HCT116 (cell line): ENCODE measurements at regions not wholly inside any gene's neighbourhood (a gene's known extent, or its start where the extent isn't known, plus 50 kb on each side); places are given as distances from the start of the nearest gene placed in this dataset.

Source experiments
- ATAC-seq: fragments of 200-7000 bp; cut with Tn5 transposase; 2 replicates; pipeline ENCODE4 v1.9.1; 2020; ENCODE audit warnings: mild to moderate bottlenecking, moderate library complexity
- BruUV-seq: library from RNA; stranded (reverse); fragments of 400-500 nt; replicated peaks from 2 replicates; lab custom pipeline; 2021; lab: Mats Ljungman, UMichigan
- CTCF ChIA-PET: fragments of 300-600 bp; sonication (Branson Sonifier 250); formaldehyde crosslinking; loops from one replicate; lab custom pipeline; 2021; ENCODE audit warnings: antibody characterized with exemption; lab: Charles Lee
- POLR2A ChIA-PET: fragments of 300-600, 350-600 bp; sonication (Branson Sonifier 250); formaldehyde crosslinking; loops from one replicate; lab custom pipeline; 2021; ENCODE audit warnings: antibody characterized with exemption; lab: Charles Lee
- RAD21 ChIA-PET, 2 experiments: fragments of 300-600 bp; sonication (Branson Sonifier 250); formaldehyde crosslinking; loops; one replicate each; lab custom pipeline; 2023; ENCODE audit warnings: low total read pairs in 2 of 2; ENCODE audit not compliant: uncharacterized antibody in 2 of 2, unreplicated experiment in 2 of 2, low non-redundant PET in 1 of 2; lab: Charles Lee
- DNase-seq: peaks from one replicate; pipeline ENCODE4 v3.0.0-alpha.2; 2010; ENCODE audit warnings: low read depth, low spot score
- H2AFZ ChIP-seq: fragments of 200-600 bp; shearing (Covaris generic), sonication (generic); 2 replicates; pipeline ENCODE4 v1.6.1; 2017; ENCODE audit warnings: low read depth, mixed run types, mixed read lengths, antibody characterized with exemption, low read length; ENCODE audit not compliant: poor library complexity, severe bottlenecking
- H3K27ac ChIP-seq: 2 replicates; pipeline ENCODE4 v1.5.1; 2012; ENCODE audit warnings: low read depth, low read length
- H3K27me3 ChIP-seq: fragments of 200-600 bp; sonication (generic); 2 replicates; pipeline ENCODE4 v1.6.1; 2016; ENCODE audit warnings: mixed run types, low read length, mixed read lengths; ENCODE audit not compliant: insufficient read depth
- H3K36me3 ChIP-seq, 2 experiments: fragments of 200-500 bp in 1 of 2; fragments of 200-600 bp in 1 of 2; sonication (Bioruptor generic) in 1 of 2; sonication (generic) in 1 of 2; 2 replicates each; pipeline versions ENCODE4 v1.5.1 to v1.6.1; 2014 to 2016; ENCODE audit warnings: low read length in 2 of 2, inconsistent platforms in 1 of 2, mixed read lengths in 1 of 2, mixed run types in 1 of 2; ENCODE audit not compliant: insufficient read depth in 2 of 2, control insufficient read depth in 1 of 2
- H3K4me1 ChIP-seq, 2 experiments: fragments of 200-600 bp in 1 of 2; sonication (generic) in 1 of 2; 2 replicates each; pipeline versions ENCODE4 v1.5.1 to v1.6.1; 2012 to 2017; ENCODE audit warnings: low read length in 2 of 2, inconsistent platforms in 1 of 2, mild to moderate bottlenecking in 1 of 2, mixed read lengths in 1 of 2, mixed run types in 1 of 2, moderate library complexity in 1 of 2; ENCODE audit not compliant: insufficient read depth in 2 of 2, control insufficient read depth in 1 of 2
- H3K4me2 ChIP-seq: fragments of 200-600 bp; sonication (generic); 2 replicates; pipeline ENCODE4 v1.6.1; 2017; ENCODE audit warnings: mixed run types, low read length, mixed read lengths
- H3K4me3 ChIP-seq, 2 experiments: fragments of 200-600 bp in 1 of 2; sonication (generic) in 1 of 2; replicated peaks in 1 of 2; 2 replicates each; pipeline ENCODE4 v1.5.1; 2011 to 2016; ENCODE audit warnings: low read length in 2 of 2, control low read depth in 1 of 2, low read depth in 1 of 2, mild to moderate bottlenecking in 1 of 2, mixed read lengths in 1 of 2, mixed run types in 1 of 2
- H3K79me2 ChIP-seq: fragments of 200-600 bp; sonication (generic); 2 replicates; pipeline ENCODE4 v1.6.1; 2017; ENCODE audit warnings: mild to moderate bottlenecking, mixed run types, low read length, moderate library complexity, mixed read lengths; ENCODE audit not compliant: insufficient read depth
- H3K9ac ChIP-seq: fragments of 200-600 bp; sonication (generic); 2 replicates; pipeline ENCODE4 v1.6.1; 2016; ENCODE audit warnings: low read length, mixed read lengths
- H3K9me2 ChIP-seq: fragments of 200-600 bp; sonication (generic), shearing (Covaris generic); 2 replicates; pipeline ENCODE4 v1.6.1; 2017; ENCODE audit warnings: mixed run types, mild to moderate bottlenecking, moderate library complexity; ENCODE audit not compliant: insufficient read depth
- H3K9me3 ChIP-seq, 2 experiments: fragments of 200-500 bp in 1 of 2; fragments of 200-600 bp in 1 of 2; sonication (Bioruptor generic) in 1 of 2; sonication (generic) in 1 of 2; 2 replicates each; pipeline ENCODE4 v1.6.1; 2014 to 2017; ENCODE audit warnings: low read length in 2 of 2, mixed read lengths in 2 of 2, inconsistent platforms in 1 of 2, low read depth in 1 of 2, mild to moderate bottlenecking in 1 of 2, mixed run types in 1 of 2, moderate library complexity in 1 of 2; ENCODE audit not compliant: control insufficient read depth in 1 of 2, insufficient read depth in 1 of 2
- H4K20me1 ChIP-seq: fragments of 200-600 bp; sonication (generic), shearing (Covaris generic); 2 replicates; pipeline ENCODE4 v1.6.1; 2017; ENCODE audit warnings: mixed run types, mild to moderate bottlenecking, moderate library complexity; ENCODE audit not compliant: insufficient read depth
- CBX3 ChIP-seq: IDR thresholded peaks from 2 replicates; pipeline ENCODE4 v1.6.1; 2012; ENCODE audit warnings: low read depth
- CEBPB ChIP-seq: IDR thresholded peaks from 2 replicates; pipeline ENCODE4 v1.6.1; 2012; ENCODE audit warnings: low read depth
- EGR1 ChIP-seq: IDR thresholded peaks from 2 replicates; pipeline ENCODE4 v1.6.1; 2012; ENCODE audit warnings: low read depth
- ELF1 ChIP-seq: IDR thresholded peaks from 2 replicates; pipeline ENCODE4 v1.6.1; 2012; ENCODE audit warnings: low read depth, borderline replicate concordance
- EZH2phosphoT487 ChIP-seq: fragments of 200-600 bp; IDR thresholded peaks from 2 replicates; pipeline ENCODE4 v1.6.1; 2018; ENCODE audit warnings: antibody characterized with exemption, borderline replicate concordance
- FOSL1 ChIP-seq: IDR thresholded peaks from 2 replicates; pipeline ENCODE4 v1.6.1; 2012; ENCODE audit warnings: low read depth
- JUND ChIP-seq: IDR thresholded peaks from 2 replicates; pipeline ENCODE4 v1.6.1; 2012
- MAX ChIP-seq: IDR thresholded peaks from 2 replicates; pipeline ENCODE4 v1.6.1; 2012
- POLR2AphosphoS5 ChIP-seq: IDR thresholded peaks from 2 replicates; pipeline ENCODE4 v1.6.1; 2011; ENCODE audit warnings: mild to moderate bottlenecking, low read depth, low read length, moderate library complexity
- RAD21 ChIP-seq: IDR thresholded peaks from 2 replicates; pipeline ENCODE4 v1.6.1; 2012; ENCODE audit warnings: low read depth, mild to moderate bottlenecking
- SIN3A ChIP-seq: IDR thresholded peaks from 2 replicates; pipeline ENCODE4 v1.6.1; 2012; ENCODE audit warnings: low read depth
- TCF7L2 ChIP-seq: IDR thresholded peaks from 2 replicates; pipeline ENCODE4 v1.7.0; 2011; ENCODE audit warnings: borderline replicate concordance, inconsistent platforms; ENCODE audit not compliant: insufficient read depth, insufficient read length; ENCODE audit errors: extremely low read depth
- YY1 ChIP-seq: IDR thresholded peaks from 2 replicates; pipeline ENCODE4 v1.6.1; 2011; ENCODE audit warnings: low read length, low read depth, moderate library complexity, mild to moderate bottlenecking; ENCODE audit not compliant: insufficient replicate concordance; ENCODE audit errors: extremely low read depth
- ZNF274 ChIP-seq: fragments of 200-500 bp; sonication (Bioruptor generic); IDR thresholded peaks from 2 replicates; pipeline ENCODE4 v1.6.1; 2014; ENCODE audit warnings: mild to moderate bottlenecking, low read depth, low read length, inconsistent platforms
- intact Hi-C: fragments of 100-400 bp; cut with micrococcal nuclease; formaldehyde crosslinking; loops from 2 replicates; pipeline ENCODE4 v1.10.0; 2022
- TF ChIP-seq, protein P1 (sequence below): IDR thresholded peaks from 2 replicates; pipeline ENCODE4 v1.6.1; 2012
- TF ChIP-seq, protein P2 (sequence below): IDR thresholded peaks from 2 replicates; pipeline ENCODE4 v1.6.1; 2012; ENCODE audit warnings: low read depth
- TF ChIP-seq, protein P3 (sequence below): IDR thresholded peaks from 2 replicates; pipeline ENCODE4 v1.6.1; 2011; ENCODE audit warnings: mild to moderate bottlenecking, low read length, moderate library complexity; ENCODE audit not compliant: insufficient replicate concordance; ENCODE audit errors: extremely low read depth

DNA sequence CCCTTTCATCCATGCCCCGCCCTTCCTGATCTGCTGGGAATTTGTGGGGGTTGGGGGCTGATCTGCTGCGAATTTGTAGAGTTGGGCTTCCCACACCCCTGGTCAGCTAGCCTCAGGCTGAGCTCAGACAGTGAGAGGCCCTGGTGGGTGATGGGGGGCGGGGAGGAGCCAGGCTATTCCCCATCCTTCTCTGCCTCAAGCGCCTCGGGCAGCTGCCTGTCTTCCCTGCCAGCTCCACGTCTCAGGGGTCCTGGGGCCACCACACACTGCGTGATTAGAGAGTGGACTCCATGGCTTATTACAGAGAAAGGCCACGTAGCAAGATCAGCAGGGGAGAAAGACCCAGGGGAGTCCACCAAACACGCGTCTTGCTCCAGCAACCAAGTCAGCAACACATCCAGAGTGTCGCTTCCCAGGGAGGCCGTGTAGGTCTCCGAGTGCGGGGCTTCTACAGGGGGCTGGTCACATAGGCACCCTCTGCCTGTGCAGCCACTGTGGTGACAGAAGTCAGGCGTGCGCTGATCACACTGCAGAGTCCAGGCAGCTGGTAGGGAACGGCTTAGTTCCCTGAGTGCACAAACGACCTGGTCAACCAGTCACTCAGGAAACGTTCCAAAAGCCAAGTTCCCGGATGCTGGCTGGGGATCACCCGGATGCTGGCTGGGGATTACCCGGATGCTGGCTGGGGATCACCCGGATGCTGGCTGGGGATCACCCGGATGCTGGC, 254.4 kb upstream of the SFSWAP start:
- no peaks in the 10 kb centered on the region for H4K20me1 ChIP-seq
- no peak overlapping the region for H2AFZ ChIP-seq
- no peaks in the 10 kb centered on the region for H3K9me2 ChIP-seq
- DNase-seq (no peak), ATAC-seq (no peak)
- peaks cover 17% of the 10 kb centered on the region for H3K27me3 ChIP-seq
- CTCF ChIA-PET = no interaction called here
- H3K27ac ChIP-seq = no peak overlapping the region
- peaks cover 2 to 13% of the 10 kb centered on the region in 2 experiments; a peak in 2 of 4 replicates for H3K4me1 ChIP-seq
- H3K9me3 ChIP-seq = no peaks in the 10 kb centered on the region
- no peaks in the 10 kb centered on the region for H3K79me2 ChIP-seq
- no peak for TF ChIP-seq JUND
- TF ChIP-seq ELF1 = no peak
- no peak for TF ChIP-seq ZNF274
- TF ChIP-seq CEBPB = no peak
- TF ChIP-seq EGR1 = no peak
- no peak for TF ChIP-seq MAX
- no peak for TF ChIP-seq FOSL1
- no peak for TF ChIP-seq EZH2phosphoT487
- no peak for TF ChIP-seq POLR2AphosphoS5
- TF ChIP-seq, protein P1, sequence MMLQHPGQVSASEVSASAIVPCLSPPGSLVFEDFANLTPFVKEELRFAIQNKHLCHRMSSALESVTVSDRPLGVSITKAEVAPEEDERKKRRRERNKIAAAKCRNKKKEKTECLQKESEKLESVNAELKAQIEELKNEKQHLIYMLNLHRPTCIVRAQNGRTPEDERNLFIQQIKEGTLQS = no peak
- TF ChIP-seq RAD21 = no peak
- no peak for TF ChIP-seq CBX3
- TF ChIP-seq YY1 = no peak
- TF ChIP-seq, protein P2, sequence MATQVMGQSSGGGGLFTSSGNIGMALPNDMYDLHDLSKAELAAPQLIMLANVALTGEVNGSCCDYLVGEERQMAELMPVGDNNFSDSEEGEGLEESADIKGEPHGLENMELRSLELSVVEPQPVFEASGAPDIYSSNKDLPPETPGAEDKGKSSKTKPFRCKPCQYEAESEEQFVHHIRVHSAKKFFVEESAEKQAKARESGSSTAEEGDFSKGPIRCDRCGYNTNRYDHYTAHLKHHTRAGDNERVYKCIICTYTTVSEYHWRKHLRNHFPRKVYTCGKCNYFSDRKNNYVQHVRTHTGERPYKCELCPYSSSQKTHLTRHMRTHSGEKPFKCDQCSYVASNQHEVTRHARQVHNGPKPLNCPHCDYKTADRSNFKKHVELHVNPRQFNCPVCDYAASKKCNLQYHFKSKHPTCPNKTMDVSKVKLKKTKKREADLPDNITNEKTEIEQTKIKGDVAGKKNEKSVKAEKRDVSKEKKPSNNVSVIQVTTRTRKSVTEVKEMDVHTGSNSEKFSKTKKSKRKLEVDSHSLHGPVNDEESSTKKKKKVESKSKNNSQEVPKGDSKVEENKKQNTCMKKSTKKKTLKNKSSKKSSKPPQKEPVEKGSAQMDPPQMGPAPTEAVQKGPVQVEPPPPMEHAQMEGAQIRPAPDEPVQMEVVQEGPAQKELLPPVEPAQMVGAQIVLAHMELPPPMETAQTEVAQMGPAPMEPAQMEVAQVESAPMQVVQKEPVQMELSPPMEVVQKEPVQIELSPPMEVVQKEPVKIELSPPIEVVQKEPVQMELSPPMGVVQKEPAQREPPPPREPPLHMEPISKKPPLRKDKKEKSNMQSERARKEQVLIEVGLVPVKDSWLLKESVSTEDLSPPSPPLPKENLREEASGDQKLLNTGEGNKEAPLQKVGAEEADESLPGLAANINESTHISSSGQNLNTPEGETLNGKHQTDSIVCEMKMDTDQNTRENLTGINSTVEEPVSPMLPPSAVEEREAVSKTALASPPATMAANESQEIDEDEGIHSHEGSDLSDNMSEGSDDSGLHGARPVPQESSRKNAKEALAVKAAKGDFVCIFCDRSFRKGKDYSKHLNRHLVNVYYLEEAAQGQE = no peak
- TF ChIP-seq, protein P3, sequence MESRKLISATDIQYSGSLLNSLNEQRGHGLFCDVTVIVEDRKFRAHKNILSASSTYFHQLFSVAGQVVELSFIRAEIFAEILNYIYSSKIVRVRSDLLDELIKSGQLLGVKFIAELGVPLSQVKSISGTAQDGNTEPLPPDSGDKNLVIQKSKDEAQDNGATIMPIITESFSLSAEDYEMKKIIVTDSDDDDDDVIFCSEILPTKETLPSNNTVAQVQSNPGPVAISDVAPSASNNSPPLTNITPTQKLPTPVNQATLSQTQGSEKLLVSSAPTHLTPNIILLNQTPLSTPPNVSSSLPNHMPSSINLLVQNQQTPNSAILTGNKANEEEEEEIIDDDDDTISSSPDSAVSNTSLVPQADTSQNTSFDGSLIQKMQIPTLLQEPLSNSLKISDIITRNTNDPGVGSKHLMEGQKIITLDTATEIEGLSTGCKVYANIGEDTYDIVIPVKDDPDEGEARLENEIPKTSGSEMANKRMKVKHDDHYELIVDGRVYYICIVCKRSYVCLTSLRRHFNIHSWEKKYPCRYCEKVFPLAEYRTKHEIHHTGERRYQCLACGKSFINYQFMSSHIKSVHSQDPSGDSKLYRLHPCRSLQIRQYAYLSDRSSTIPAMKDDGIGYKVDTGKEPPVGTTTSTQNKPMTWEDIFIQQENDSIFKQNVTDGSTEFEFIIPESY = no peak
- no peak for TF ChIP-seq TCF7L2
- no peak for TF ChIP-seq SIN3A
- no peak overlapping the region for H3K4me3 ChIP-seq
- H3K4me2 ChIP-seq = no peak overlapping the region
- POLR2A ChIA-PET = no interaction called here
- no TSS peak for BruUV-seq
- intact Hi-C loops = no loop called here
- H3K9ac ChIP-seq = no peak overlapping the region
- H3K36me3 ChIP-seq = no peaks in the 10 kb centered on the region
- RAD21 ChIA-PET = no interaction called here
